SK-N-SH (cell line): ENCODE measurements at regions not wholly inside any gene's neighbourhood (a gene's known extent, or its start where the extent isn't known, plus 50 kb on each side); places are given as distances from the start of the nearest gene placed in this dataset.
A peak's percentile ranks its signal among the peaks of the same experiment; 100 is the strongest.

Experiments
- CTCF ChIA-PET: fragments of 300-600, 350-600 bp; formaldehyde crosslinking; extraction: SDS; loops from one replicate; lab custom pipeline; 2021; lab: Yijun Ruan, JAX
- POLR2A ChIA-PET: fragments of 350-600 bp; sonication (Branson Sonifier 250); formaldehyde crosslinking; extraction: SDS; loops from one replicate; lab custom pipeline; 2020; ENCODE audit warnings: antibody characterized with exemption, inconsistent platforms; lab: Yijun Ruan, JAX
- DNase-seq: peaks from one replicate; pipeline ENCODE4 v3.0.0; 2012
- H2AFZ ChIP-seq: fragments of 200-600 bp; sonication (generic); 2 replicates; pipeline ENCODE4 v1.8.1; 2016; ENCODE audit warnings: antibody characterized with exemption, mild to moderate bottlenecking, low read depth
- H3F3A ChIP-seq: fragments of 200-600 bp; sonication (generic); replicated peaks from 2 replicates; pipeline ENCODE3; 2016; ENCODE audit warnings: antibody characterized with exemption, mild to moderate bottlenecking; ENCODE audit not compliant: insufficient read depth
- H3K27ac ChIP-seq, 2 experiments: fragments of 200-500 bp in 1 of 2; fragments of 200-600 bp in 1 of 2; sonication (Bioruptor generic) in 1 of 2; sonication (generic), shearing (Covaris generic) in 1 of 2; 2 replicates each; pipeline versions ENCODE4 v1.5.1 to v1.6.1; 2014 to 2016; ENCODE audit warnings: low read depth in 2 of 2, inconsistent platforms in 1 of 2, low read length in 1 of 2, mild to moderate bottlenecking in 1 of 2, mixed read lengths in 1 of 2
- H3K27me3 ChIP-seq: fragments of 200-600 bp; sonication (generic), shearing (Covaris generic); 2 replicates; pipeline ENCODE4 v1.6.1; 2016; ENCODE audit warnings: mixed run types; ENCODE audit not compliant: insufficient read depth
- H3K36me3 ChIP-seq, 2 experiments: fragments of 200-500 bp in 1 of 2; fragments of 200-600 bp in 1 of 2; sonication (Bioruptor generic) in 1 of 2; sonication (generic) in 1 of 2; replicated peaks in 1 of 2; 2 replicates each; pipeline versions ENCODE3 to v1.5.1; 2014 to 2016; ENCODE audit warnings: low read length in 1 of 2, mild to moderate bottlenecking in 1 of 2; ENCODE audit not compliant: insufficient read depth in 2 of 2, control insufficient read depth in 1 of 2
- H3K4me1 ChIP-seq, 2 experiments: fragments of 200-500 bp in 1 of 2; fragments of 200-600 bp in 1 of 2; sonication (Bioruptor generic) in 1 of 2; sonication (generic), shearing (Covaris generic) in 1 of 2; 2 replicates each; pipeline versions ENCODE4 v1.5.1 to v1.6.1; 2014 to 2016; ENCODE audit warnings: low read depth in 1 of 2, low read length in 1 of 2, mixed run types in 1 of 2; ENCODE audit not compliant: insufficient read depth in 2 of 2, control insufficient read depth in 1 of 2
- H3K4me2 ChIP-seq: fragments of 200-600 bp; sonication (generic), shearing (Covaris generic); 2 replicates; pipeline ENCODE4 v1.6.1; 2017; ENCODE audit warnings: mixed run types
- H3K4me3 ChIP-seq, 2 experiments: fragments of 200-500 bp in 1 of 2; fragments of 200-600 bp in 1 of 2; sonication (Bioruptor generic) in 1 of 2; sonication (generic), shearing (Covaris generic) in 1 of 2; 2 replicates each; pipeline versions ENCODE4 v1.5.1 to v1.8.1; 2014 to 2016; ENCODE audit warnings: low read depth in 2 of 2, inconsistent platforms in 1 of 2, low read length in 1 of 2, mild to moderate bottlenecking in 1 of 2, mixed read lengths in 1 of 2, moderate library complexity in 1 of 2
- H3K79me2 ChIP-seq: fragments of 200-600 bp; sonication (generic); 2 replicates; pipeline ENCODE4 v1.8.1; 2017; ENCODE audit warnings: mild to moderate bottlenecking; ENCODE audit not compliant: insufficient read depth
- H3K9ac ChIP-seq: fragments of 200-600 bp; sonication (generic); 2 replicates; pipeline ENCODE4 v1.6.1; 2017; ENCODE audit warnings: mixed run types
- H3K9me2 ChIP-seq: fragments of 200-600 bp; sonication (generic); 2 replicates; pipeline ENCODE4 v1.6.1; 2017; ENCODE audit warnings: mixed run types
- H3K9me3 ChIP-seq: fragments of 200-600 bp; sonication (generic); 2 replicates; pipeline ENCODE4 v1.6.1; 2017; ENCODE audit warnings: mixed run types, mild to moderate bottlenecking, moderate library complexity
- H4K20me1 ChIP-seq: fragments of 200-600 bp; sonication (generic); 2 replicates; pipeline ENCODE4 v1.6.1; 2017; ENCODE audit warnings: mild to moderate bottlenecking, mixed run types; ENCODE audit not compliant: insufficient read depth
- CHD2 ChIP-seq: fragments of 150-350 bp; IDR thresholded peaks from 2 replicates; pipeline ENCODE4 v1.6.1; 2018; ENCODE audit warnings: low read length; ENCODE audit not compliant: partially characterized antibody
- EP300 ChIP-seq, 2 experiments: IDR thresholded peaks; 2 replicates each; pipeline versions ENCODE4 v1.4.0 to v1.6.1; 2012; ENCODE audit warnings: borderline replicate concordance in 1 of 2, low read depth in 1 of 2, low read length in 1 of 2
- EZH2phosphoT487 ChIP-seq: fragments of 200-600 bp; sonication (generic); IDR thresholded peaks from 2 replicates; pipeline ENCODE4 v1.6.1; 2017; ENCODE audit warnings: low read depth, mixed run types, mild to moderate bottlenecking, antibody characterized with exemption, moderate library complexity, borderline replicate concordance
- FOSL2 ChIP-seq: IDR thresholded peaks from 2 replicates; pipeline ENCODE4 v1.4.0; 2012; ENCODE audit warnings: low read depth, mild to moderate bottlenecking, moderate library complexity, borderline replicate concordance
- FOXM1 ChIP-seq: IDR thresholded peaks from 2 replicates; pipeline ENCODE4 v1.4.0; 2012; ENCODE audit warnings: low read depth, mild to moderate bottlenecking
- GABPA ChIP-seq: IDR thresholded peaks from 2 replicates; pipeline ENCODE4 v1.4.0; 2012; ENCODE audit warnings: low read depth, mild to moderate bottlenecking
- JUND ChIP-seq: IDR thresholded peaks from 2 replicates; pipeline ENCODE4 v1.4.0; 2012
- MEF2A ChIP-seq: IDR thresholded peaks from 2 replicates; pipeline ENCODE4 v1.4.0; 2012; ENCODE audit warnings: low read depth, borderline replicate concordance
- NRF1 ChIP-seq: IDR thresholded peaks from 2 replicates; pipeline ENCODE4 v1.6.1; 2012; ENCODE audit warnings: low read depth, mild to moderate bottlenecking, low read length
- RCOR1 ChIP-seq: fragments of 150-350 bp; IDR thresholded peaks from 2 replicates; pipeline ENCODE4 v1.6.1; 2017; ENCODE audit warnings: antibody characterized with exemption, low read length
- RFX5 ChIP-seq: IDR thresholded peaks from 2 replicates; pipeline ENCODE4 v1.6.1; 2012; ENCODE audit warnings: mild to moderate bottlenecking, improper control_type of control experiment, low read length
- RXRA ChIP-seq: IDR thresholded peaks from 2 replicates; pipeline ENCODE4 v1.4.0; 2012; ENCODE audit warnings: low read depth, mild to moderate bottlenecking, borderline replicate concordance
- YY1 ChIP-seq: IDR thresholded peaks from 2 replicates; pipeline ENCODE4 v1.4.0; 2012; ENCODE audit warnings: low read depth, mild to moderate bottlenecking
- WGBS: methylation state at CpG from one replicate; pipeline ENCODE4 v1.1.6; 2017; ENCODE audit warnings: low lambda C conversion rate; 5-methylcytosine and 5-hydroxymethylcytosine counted together
- TF ChIP-seq, protein P1 (sequence below): fragments of 150-350 bp; IDR thresholded peaks from 2 replicates; pipeline ENCODE4 v1.6.1; 2017; ENCODE audit warnings: antibody characterized with exemption, low read length, low read depth, borderline replicate concordance
- TF ChIP-seq, protein P2 (sequence below): IDR thresholded peaks from 2 replicates; pipeline ENCODE4; 2012
- TF ChIP-seq, protein P3 (sequence below): IDR thresholded peaks from 2 replicates; pipeline ENCODE4 v1.4.0; 2012; ENCODE audit warnings: low read depth
- TF ChIP-seq, protein P4 (sequence below): IDR thresholded peaks from 2 replicates; pipeline ENCODE4 v1.4.0; 2012; ENCODE audit warnings: low read depth, borderline replicate concordance
- TF ChIP-seq, protein P5 (sequence below): IDR thresholded peaks from 2 replicates; pipeline ENCODE4 v1.4.0; 2012; ENCODE audit warnings: low read depth, borderline replicate concordance
- TF ChIP-seq, protein P6 (sequence below): fragments of 200-600 bp; sonication (generic); IDR thresholded peaks from 2 replicates; pipeline ENCODE4 v1.6.1; 2017; ENCODE audit warnings: antibody characterized with exemption, mild to moderate bottlenecking, moderate library complexity
- TF ChIP-seq, protein P7 (sequence below): fragments of 150-350 bp; IDR thresholded peaks from 2 replicates; pipeline ENCODE4 v1.6.1; 2016; ENCODE audit warnings: mild to moderate bottlenecking, low read depth, low read length

DNA sequence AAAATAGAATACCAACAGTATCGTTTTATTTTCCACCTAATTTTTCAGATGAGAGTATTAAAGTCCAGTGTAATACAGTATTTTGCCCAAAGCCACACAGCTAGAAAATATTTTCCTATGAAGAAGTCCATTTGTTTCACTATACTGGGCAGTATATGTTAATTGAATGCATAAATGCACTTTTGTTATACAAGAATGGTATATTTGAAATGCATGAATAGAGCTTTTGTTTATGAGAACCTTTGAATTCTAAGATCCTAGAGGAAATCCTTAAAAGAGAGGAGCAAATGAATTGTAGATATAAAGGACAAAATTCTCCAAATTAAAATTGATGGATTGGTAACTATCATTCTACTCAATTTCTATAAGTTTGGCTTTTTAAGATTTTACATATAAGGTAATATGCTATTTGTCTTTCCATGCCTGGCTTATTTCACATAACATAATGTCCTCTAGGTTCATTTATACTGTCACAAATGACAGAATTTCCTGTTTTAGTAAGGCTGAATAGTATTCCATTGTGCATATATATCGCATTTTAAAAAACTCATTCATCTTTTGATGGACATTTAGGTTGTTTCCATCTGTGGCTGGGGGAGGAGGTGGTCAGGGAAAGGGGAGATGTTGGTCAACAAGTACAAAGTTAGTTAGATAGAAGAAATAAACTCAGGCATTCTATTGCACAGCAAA, 136.6 kb upstream of the DCN start (continued):
- TF ChIP-seq, protein P1, sequence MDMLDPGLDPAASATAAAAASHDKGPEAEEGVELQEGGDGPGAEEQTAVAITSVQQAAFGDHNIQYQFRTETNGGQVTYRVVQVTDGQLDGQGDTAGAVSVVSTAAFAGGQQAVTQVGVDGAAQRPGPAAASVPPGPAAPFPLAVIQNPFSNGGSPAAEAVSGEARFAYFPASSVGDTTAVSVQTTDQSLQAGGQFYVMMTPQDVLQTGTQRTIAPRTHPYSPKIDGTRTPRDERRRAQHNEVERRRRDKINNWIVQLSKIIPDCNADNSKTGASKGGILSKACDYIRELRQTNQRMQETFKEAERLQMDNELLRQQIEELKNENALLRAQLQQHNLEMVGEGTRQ = no peak

DNA sequence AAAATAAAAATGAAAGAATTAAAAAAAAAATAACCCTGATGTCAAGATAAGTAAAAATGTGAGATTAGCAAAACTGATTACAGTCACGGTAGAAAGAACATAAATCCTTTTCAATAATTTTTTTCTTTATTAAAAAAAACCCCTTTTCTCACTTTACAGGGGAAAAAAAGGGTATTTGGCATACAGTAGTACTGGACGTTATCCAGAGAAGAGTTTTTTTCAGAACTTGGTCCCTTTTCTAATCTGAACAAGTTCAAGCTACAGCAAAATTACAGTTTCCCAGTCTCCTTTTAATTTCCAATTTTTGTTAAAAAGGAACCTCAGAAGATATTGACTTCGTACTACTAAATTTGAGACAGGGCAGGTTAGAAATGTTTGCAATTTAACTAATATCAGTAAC, 134.7 kb upstream of the DCN start:
- ChIA-PET CTCF (interaction anchor here (1.6 to 3.8 kb wide), 3 partner anchors 8 to 140 kb away, joined by 4 to 22 read pairs (median 6); no protein-coding TSS in a partner anchor), POLR2A (no interaction called here)
- DNase-seq = no peak
- Histone ChIP-seq H3K36me3 (no peaks in the 10 kb centered on the region), H2AFZ (no peak overlapping the region), H3K4me3 (no peak overlapping the region), H3K9ac (no peak overlapping the region), H3F3A (no peaks in the 10 kb centered on the region), H3K9me2 (no peaks in the 10 kb centered on the region), H3K27me3 (no peaks in the 10 kb centered on the region), H3K9me3 (no peaks in the 10 kb centered on the region), H3K79me2 (no peaks in the 10 kb centered on the region), H3K4me1 (no peaks in the 10 kb centered on the region; a peak in 1 of 4 replicates), H3K27ac (peak overlapping the region in 1 of 2 experiments; percentile 85; a peak in 1 of 4 replicates), H4K20me1 (no peaks in the 10 kb centered on the region), H3K4me2 (no peak overlapping the region)
- WGBS = 46% methylated on average over 3 of the region's 3 CpGs
- TF ChIP-seq FOSL2 = no peak
- no peak for TF ChIP-seq MEF2A
- TF ChIP-seq, protein P2, sequence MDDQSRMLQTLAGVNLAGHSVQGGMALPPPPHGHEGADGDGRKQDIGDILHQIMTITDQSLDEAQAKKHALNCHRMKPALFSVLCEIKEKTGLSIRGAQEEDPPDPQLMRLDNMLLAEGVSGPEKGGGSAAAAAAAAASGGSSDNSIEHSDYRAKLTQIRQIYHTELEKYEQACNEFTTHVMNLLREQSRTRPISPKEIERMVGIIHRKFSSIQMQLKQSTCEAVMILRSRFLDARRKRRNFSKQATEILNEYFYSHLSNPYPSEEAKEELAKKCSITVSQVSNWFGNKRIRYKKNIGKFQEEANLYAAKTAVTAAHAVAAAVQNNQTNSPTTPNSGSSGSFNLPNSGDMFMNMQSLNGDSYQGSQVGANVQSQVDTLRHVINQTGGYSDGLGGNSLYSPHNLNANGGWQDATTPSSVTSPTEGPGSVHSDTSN = no peak
- no peak for TF ChIP-seq YY1
- TF ChIP-seq GABPA = no peak
- TF ChIP-seq, protein P3, sequence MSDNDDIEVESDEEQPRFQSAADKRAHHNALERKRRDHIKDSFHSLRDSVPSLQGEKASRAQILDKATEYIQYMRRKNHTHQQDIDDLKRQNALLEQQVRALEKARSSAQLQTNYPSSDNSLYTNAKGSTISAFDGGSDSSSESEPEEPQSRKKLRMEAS = no peak
- TF ChIP-seq RXRA = no peak
- TF ChIP-seq JUND = no peak
- TF ChIP-seq NRF1 = no peak
- TF ChIP-seq, protein P4, sequence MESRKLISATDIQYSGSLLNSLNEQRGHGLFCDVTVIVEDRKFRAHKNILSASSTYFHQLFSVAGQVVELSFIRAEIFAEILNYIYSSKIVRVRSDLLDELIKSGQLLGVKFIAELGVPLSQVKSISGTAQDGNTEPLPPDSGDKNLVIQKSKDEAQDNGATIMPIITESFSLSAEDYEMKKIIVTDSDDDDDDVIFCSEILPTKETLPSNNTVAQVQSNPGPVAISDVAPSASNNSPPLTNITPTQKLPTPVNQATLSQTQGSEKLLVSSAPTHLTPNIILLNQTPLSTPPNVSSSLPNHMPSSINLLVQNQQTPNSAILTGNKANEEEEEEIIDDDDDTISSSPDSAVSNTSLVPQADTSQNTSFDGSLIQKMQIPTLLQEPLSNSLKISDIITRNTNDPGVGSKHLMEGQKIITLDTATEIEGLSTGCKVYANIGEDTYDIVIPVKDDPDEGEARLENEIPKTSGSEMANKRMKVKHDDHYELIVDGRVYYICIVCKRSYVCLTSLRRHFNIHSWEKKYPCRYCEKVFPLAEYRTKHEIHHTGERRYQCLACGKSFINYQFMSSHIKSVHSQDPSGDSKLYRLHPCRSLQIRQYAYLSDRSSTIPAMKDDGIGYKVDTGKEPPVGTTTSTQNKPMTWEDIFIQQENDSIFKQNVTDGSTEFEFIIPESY = no peak
- TF ChIP-seq RFX5 = no peak
- no peak for TF ChIP-seq CHD2
- TF ChIP-seq, protein P5, sequence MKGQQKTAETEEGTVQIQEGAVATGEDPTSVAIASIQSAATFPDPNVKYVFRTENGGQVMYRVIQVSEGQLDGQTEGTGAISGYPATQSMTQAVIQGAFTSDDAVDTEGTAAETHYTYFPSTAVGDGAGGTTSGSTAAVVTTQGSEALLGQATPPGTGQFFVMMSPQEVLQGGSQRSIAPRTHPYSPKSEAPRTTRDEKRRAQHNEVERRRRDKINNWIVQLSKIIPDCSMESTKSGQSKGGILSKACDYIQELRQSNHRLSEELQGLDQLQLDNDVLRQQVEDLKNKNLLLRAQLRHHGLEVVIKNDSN = no peak
- TF ChIP-seq, protein P6, sequence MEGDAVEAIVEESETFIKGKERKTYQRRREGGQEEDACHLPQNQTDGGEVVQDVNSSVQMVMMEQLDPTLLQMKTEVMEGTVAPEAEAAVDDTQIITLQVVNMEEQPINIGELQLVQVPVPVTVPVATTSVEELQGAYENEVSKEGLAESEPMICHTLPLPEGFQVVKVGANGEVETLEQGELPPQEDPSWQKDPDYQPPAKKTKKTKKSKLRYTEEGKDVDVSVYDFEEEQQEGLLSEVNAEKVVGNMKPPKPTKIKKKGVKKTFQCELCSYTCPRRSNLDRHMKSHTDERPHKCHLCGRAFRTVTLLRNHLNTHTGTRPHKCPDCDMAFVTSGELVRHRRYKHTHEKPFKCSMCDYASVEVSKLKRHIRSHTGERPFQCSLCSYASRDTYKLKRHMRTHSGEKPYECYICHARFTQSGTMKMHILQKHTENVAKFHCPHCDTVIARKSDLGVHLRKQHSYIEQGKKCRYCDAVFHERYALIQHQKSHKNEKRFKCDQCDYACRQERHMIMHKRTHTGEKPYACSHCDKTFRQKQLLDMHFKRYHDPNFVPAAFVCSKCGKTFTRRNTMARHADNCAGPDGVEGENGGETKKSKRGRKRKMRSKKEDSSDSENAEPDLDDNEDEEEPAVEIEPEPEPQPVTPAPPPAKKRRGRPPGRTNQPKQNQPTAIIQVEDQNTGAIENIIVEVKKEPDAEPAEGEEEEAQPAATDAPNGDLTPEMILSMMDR = no peak
- TF ChIP-seq, protein P7, sequence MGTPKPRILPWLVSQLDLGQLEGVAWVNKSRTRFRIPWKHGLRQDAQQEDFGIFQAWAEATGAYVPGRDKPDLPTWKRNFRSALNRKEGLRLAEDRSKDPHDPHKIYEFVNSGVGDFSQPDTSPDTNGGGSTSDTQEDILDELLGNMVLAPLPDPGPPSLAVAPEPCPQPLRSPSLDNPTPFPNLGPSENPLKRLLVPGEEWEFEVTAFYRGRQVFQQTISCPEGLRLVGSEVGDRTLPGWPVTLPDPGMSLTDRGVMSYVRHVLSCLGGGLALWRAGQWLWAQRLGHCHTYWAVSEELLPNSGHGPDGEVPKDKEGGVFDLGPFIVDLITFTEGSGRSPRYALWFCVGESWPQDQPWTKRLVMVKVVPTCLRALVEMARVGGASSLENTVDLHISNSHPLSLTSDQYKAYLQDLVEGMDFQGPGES = no peak
- no peak for TF ChIP-seq FOXM1
- TF ChIP-seq RCOR1 = no peak
- TF ChIP-seq, protein P1 = no peak
- no peak for TF ChIP-seq EZH2phosphoT487
- TF ChIP-seq EP300 (IDR thresholded peaks at IDR 0.05; ENCODE audit: borderline replicate concordance in 1 of 2, low read depth in 1 of 2, low read length in 1 of 2) = no peak
